Aorta (tissue), 5 donors: ENCODE measurements at regions not wholly inside any gene's neighbourhood (a gene's known extent, or its start where the extent isn't known, plus 50 kb on each side); places are given as distances from the start of the nearest gene placed in this dataset.
A peak's percentile ranks its signal among the peaks of the same experiment; 100 is the strongest.

Source experiments
- ATAC-seq: fragments of 200-7000 bp; cut with Tn5 transposase; one replicate; pipeline ENCODE4 v1.9.1; 2022; ENCODE audit warnings: moderate library complexity; ENCODE audit not compliant: low FRiP score
- DNase-seq, 2 donors: peaks; one replicate each; pipeline ENCODE4 v3.0.0-alpha.2; 2020
- H3K27ac ChIP-seq, 2 donors: one replicate each; pipeline ENCODE4 v1.5.1; 2013; ENCODE audit warnings: low read length in 2 of 2, mild to moderate bottlenecking in 2 of 2, moderate library complexity in 2 of 2, control low read depth in 1 of 2, inconsistent platforms in 1 of 2, low read depth in 1 of 2
- H3K27me3 ChIP-seq, 2 donors: one replicate each; pipeline ENCODE4 v1.6.1; 2013; ENCODE audit warnings: control low read depth in 1 of 2, low read length in 1 of 2, mild to moderate bottlenecking in 1 of 2, moderate library complexity in 1 of 2; ENCODE audit not compliant: insufficient read depth in 2 of 2, control insufficient read depth in 1 of 2
- H3K36me3 ChIP-seq, 2 donors: one replicate each; pipeline ENCODE4 v1.6.1; 2013; ENCODE audit warnings: control low read depth in 1 of 2, low read length in 1 of 2, mild to moderate bottlenecking in 1 of 2; ENCODE audit not compliant: insufficient read depth in 2 of 2, control insufficient read depth in 1 of 2
- H3K4me1 ChIP-seq, 2 donors: one replicate each; pipeline ENCODE4 v1.6.1; 2013; ENCODE audit warnings: low read length in 2 of 2, control low read depth in 1 of 2, mild to moderate bottlenecking in 1 of 2, moderate library complexity in 1 of 2; ENCODE audit not compliant: insufficient read depth in 2 of 2, control insufficient read depth in 1 of 2
- H3K4me3 ChIP-seq, 2 donors: one replicate each; pipeline ENCODE4 v1.5.1; 2013; ENCODE audit warnings: low read length in 2 of 2, control low read depth in 1 of 2, mild to moderate bottlenecking in 1 of 2
- H3K9me3 ChIP-seq: one replicate; pipeline ENCODE4 v1.6.1; 2013; ENCODE audit warnings: mild to moderate bottlenecking, low read length; ENCODE audit not compliant: control insufficient read depth
- WGBS, 2 donors: extraction: QIAGEN DNeasy Blood & Tissue Kit; methylation state at CpG; one replicate each; pipeline ENCODE4 v1.1.7; 2013; 5-methylcytosine and 5-hydroxymethylcytosine counted together
- intact Hi-C, 2 donors: fragments of 100-400 bp; cut with DNase I; formaldehyde crosslinking; loops; one replicate each; pipeline versions ENCODE4 v1.14.2 to v1.15.0; 2022
- donor health status: healthy with polysubstance abuse.
- donor health status: Bipolar disorder and iron deficiency.
- donor health status: DM: no; HTN: no; CAD: no.
- donor health status: DM: no; HTN: no; CAD: no.
- donor health status: DM: yes; HTN: yes; CAD: no.

DNA sequence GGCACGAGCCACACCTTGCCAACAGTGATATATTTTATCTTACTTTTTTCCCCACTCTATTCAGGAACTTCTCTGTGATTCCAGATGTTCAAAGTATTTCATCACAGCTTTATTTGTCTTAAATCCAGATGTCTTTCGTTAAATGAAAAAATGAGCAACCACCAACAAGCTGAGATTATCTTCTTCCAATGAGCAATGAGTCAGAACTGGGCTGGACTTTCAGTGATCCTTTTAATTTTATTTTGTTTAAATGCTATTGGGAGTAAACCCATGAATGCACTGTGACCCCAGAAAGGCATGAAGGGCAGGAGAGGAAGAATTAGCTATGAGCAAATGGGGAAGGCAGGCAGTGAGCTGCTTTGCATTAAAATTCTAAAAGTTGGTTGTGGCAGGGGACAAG lies 77.6 kb upstream of the IMMP2L start:
- intact Hi-C loops, result no loop called here
- DNase-seq (no peak), ATAC-seq (peak; percentile 56)
- WGBS, 2 donors, result 31 to 32% methylated on average over 2 of the region's 2 CpGs
- no peak overlapping the region for H3K27ac ChIP-seq
- H3K36me3 ChIP-seq, result no peaks in the 10 kb centered on the region
- H3K4me3 ChIP-seq, result no peak overlapping the region
- H3K9me3 ChIP-seq, result no peaks in the 10 kb centered on the region
- H3K4me1 ChIP-seq, result no peaks in the 10 kb centered on the region
- H3K27me3 ChIP-seq, result no peaks in the 10 kb centered on the region

DNA sequence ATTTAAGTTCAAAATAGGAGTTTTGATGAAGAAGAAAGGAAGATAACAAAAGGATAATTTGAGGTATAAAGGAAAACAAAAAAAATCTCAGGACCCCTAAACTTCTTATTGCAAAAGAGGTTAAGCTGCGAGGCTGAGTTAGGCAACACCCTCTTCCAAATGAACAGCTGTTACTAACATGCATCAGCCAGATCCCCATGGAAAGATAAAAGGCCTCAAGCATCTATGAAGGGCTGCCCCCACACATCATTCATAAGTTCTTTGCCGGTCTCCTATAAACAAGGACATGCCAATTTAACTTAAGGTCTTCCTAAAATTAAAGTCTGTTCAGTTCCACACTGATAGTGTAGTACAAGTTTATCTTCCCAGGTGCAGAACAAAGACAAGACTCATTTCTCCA lies 75.8 kb upstream of the IMMP2L start:
- 52 to 56% methylated on average over 2 of the region's 2 CpGs for WGBS, 2 donors
- no peak for DNase-seq

GRCh38 chr7:111633878-111634277 lies 71.6 kb upstream of the IMMP2L start:
- Histone ChIP-seq H3K27me3 (no peaks in the 10 kb centered on the region), H3K36me3 (no peaks in the 10 kb centered on the region), H3K4me3 (no peak overlapping the region), H3K27ac (no peak overlapping the region), H3K4me1 (no peaks in the 10 kb centered on the region), H3K9me3 (peaks cover 2% of the 10 kb centered on the region)
- intact Hi-C loops, result no loop called here
- no peak for DNase-seq
- WGBS, 2 donors, result 74 to 75% methylated on average over 2 of the region's 2 CpGs
- ATAC-seq, result no peak

More for the DNA sequence above, 75.8 kb upstream of the IMMP2L start:
- intact Hi-C loops, result no loop called here
- Histone ChIP-seq H3K9me3 (no peaks in the 10 kb centered on the region), H3K27ac (no peak overlapping the region), H3K27me3 (no peaks in the 10 kb centered on the region), H3K4me1 (no peaks in the 10 kb centered on the region), H3K36me3 (no peaks in the 10 kb centered on the region), H3K4me3 (no peak overlapping the region)
- ATAC-seq, result no peak

DNA sequence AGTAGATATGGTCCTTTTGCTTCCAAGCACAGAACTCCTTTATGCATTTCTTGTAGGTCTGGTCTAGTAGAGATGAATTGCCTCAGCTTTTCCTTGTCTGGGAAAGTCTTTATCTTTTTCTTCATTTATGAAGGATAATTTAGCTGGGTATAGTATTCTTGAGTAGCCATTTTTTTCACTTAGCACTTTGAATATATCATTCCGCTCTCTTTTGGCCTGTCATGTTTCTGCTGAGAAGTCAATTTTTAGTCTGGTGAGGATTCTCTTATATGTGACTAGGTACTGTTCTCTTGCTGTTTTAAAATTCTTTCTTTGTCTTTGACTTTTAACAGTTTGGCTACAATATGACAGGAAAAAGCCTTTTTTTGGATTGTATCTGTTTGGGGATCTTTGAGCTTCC lies 68.6 kb upstream of the IMMP2L start:
- ATAC-seq (no peak), DNase-seq (no peak)
- Histone ChIP-seq H3K4me3 (no peak overlapping the region), H3K4me1 (no peaks in the 10 kb centered on the region), H3K36me3 (no peaks in the 10 kb centered on the region), H3K27me3 (no peaks in the 10 kb centered on the region), H3K9me3 (peaks cover 2% of the 10 kb centered on the region), H3K27ac (no peak overlapping the region)
- intact Hi-C loops, result no loop called here
- 93 to 98% methylated on average over 1 of the region's 1 CpG for WGBS, 2 donors

GRCh38 chr7:111622084-111622483 lies 59.8 kb upstream of the IMMP2L start:
- Histone ChIP-seq H3K4me1 (no peaks in the 10 kb centered on the region), H3K27ac (no peak overlapping the region), H3K4me3 (no peak overlapping the region), H3K36me3 (no peaks in the 10 kb centered on the region), H3K27me3 (no peaks in the 10 kb centered on the region), H3K9me3 (no peaks in the 10 kb centered on the region)
- 78 to 84% methylated on average over 4 of the region's 4 CpGs for WGBS, 2 donors
- ATAC-seq (no peak), DNase-seq (no peak)
- intact Hi-C loops, result no loop called here
